PC-9 (cell line): ENCODE measurements at regions not wholly inside any gene's neighbourhood (a gene's known extent, or its start where the extent isn't known, plus 50 kb on each side); places are given as distances from the start of the nearest gene placed in this dataset.

ENCODE experiments used
- BruUV-seq: library from RNA; stranded (reverse); fragments of 400-500 nt; replicated peaks from 2 replicates; lab custom pipeline; 2021; lab: Mats Ljungman, UMichigan
- CTCF ChIA-PET: fragments of 300-600 bp; sonication (Branson Sonifier 250); formaldehyde crosslinking; loops from one replicate; lab custom pipeline; 2022; ENCODE audit warnings: antibody characterized with exemption; lab: Charles Lee
- POLR2A ChIA-PET: fragments of 300-600 bp; sonication (Branson Sonifier 250); formaldehyde crosslinking; loops from one replicate; lab custom pipeline; 2022; ENCODE audit warnings: antibody characterized with exemption; ENCODE audit not compliant: unreplicated experiment; lab: Charles Lee
- DNase-seq, 2 experiments: peaks; one replicate each; pipeline versions ENCODE4 v3.0.0 to v3.0.0-alpha.2; 2015 to 2022; ENCODE audit warnings: mixed read lengths in 1 of 2
- H2AFZ ChIP-seq: fragments of 200-600 bp; sonication (generic); 2 replicates; pipeline ENCODE4 v1.8.1; 2017; ENCODE audit warnings: antibody characterized with exemption
- H3F3A ChIP-seq: fragments of 200-600 bp; sonication (generic); 2 replicates; pipeline ENCODE4 v1.8.1; 2017; ENCODE audit warnings: antibody characterized with exemption, mild to moderate bottlenecking, low read depth; ENCODE audit not compliant: insufficient read depth
- H3K27ac ChIP-seq: fragments of 200-600 bp; sonication (generic); 2 replicates; pipeline ENCODE4 v1.6.1; 2016; ENCODE audit warnings: mixed run types
- H3K27me3 ChIP-seq: fragments of 200-600 bp; sonication (generic); 2 replicates; pipeline ENCODE4 v1.6.1; 2016; ENCODE audit warnings: low read depth, mixed run types; ENCODE audit not compliant: insufficient read depth
- H3K36me3 ChIP-seq: fragments of 200-600 bp; sonication (generic); 2 replicates; pipeline ENCODE4 v1.6.1; 2016; ENCODE audit warnings: low read depth, mixed run types
- H3K4me1 ChIP-seq: fragments of 200-600 bp; sonication (generic); replicated peaks from 2 replicates; pipeline ENCODE4 v1.6.1; 2016; ENCODE audit warnings: mixed run types; ENCODE audit not compliant: insufficient read depth
- H3K4me2 ChIP-seq: fragments of 200-600 bp; sonication (generic); 2 replicates; pipeline ENCODE4 v1.6.1; 2017; ENCODE audit warnings: mixed run types
- H3K4me3 ChIP-seq: fragments of 200-600 bp; sonication (generic); 2 replicates; pipeline ENCODE4 v1.6.1; 2016; ENCODE audit warnings: mixed run types
- H3K79me2 ChIP-seq: fragments of 200-600 bp; sonication (generic); 2 replicates; pipeline ENCODE4 v1.6.1; 2017; ENCODE audit warnings: low read depth, mixed run types
- H3K9me2 ChIP-seq: fragments of 200-600 bp; sonication (generic); 2 replicates; pipeline ENCODE4 v1.8.1; 2017; ENCODE audit warnings: mild to moderate bottlenecking; ENCODE audit not compliant: insufficient read depth
- H3K9me3 ChIP-seq: fragments of 200-600 bp; sonication (generic); 2 replicates; pipeline ENCODE4 v1.8.1; 2016; ENCODE audit warnings: low read depth; ENCODE audit not compliant: insufficient read depth
- H4K20me1 ChIP-seq: fragments of 200-600 bp; sonication (generic); 2 replicates; pipeline ENCODE4 v1.8.1; 2017; ENCODE audit not compliant: insufficient read depth
- EZH2 ChIP-seq: fragments of 200-600 bp; sonication (generic); IDR thresholded peaks from 2 replicates; pipeline ENCODE4 v1.8.0; 2017; ENCODE audit warnings: antibody characterized with exemption, low read depth
- intact Hi-C: fragments of 100-400 bp; cut with micrococcal nuclease; formaldehyde crosslinking; loops from one replicate; pipeline ENCODE4 v1.10.0; 2022; ENCODE audit not compliant: unreplicated experiment
- TF ChIP-seq, protein P1 (sequence below): fragments of 200-600 bp; sonication (generic); conservative IDR thresholded peaks from 2 replicates; pipeline ENCODE4 v1.6.1; 2017; ENCODE audit warnings: mixed run types, antibody characterized with exemption, mild to moderate bottlenecking, moderate library complexity

DNA sequence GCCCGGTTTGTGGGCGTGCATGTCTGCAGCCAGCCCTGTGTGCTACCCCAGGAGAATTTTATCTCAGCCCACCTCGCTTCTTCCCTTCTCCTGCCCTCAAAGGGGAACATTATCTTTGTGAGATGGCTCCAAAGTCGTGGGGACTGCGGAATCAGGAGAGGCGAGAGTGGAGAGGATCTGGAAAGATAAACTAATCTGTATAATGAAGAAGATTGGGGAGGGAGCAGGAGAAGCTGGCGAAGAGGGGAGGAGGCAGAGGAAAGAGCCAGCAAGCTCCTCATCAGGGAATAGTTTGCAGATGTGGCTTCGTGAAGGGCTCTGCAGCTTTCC is 310.3 kb downstream of the MATN1 start:
- Histone ChIP-seq H3K4me3 (no peak overlapping the region), H3K4me2 (no peak overlapping the region), H3K36me3 (no peaks in the 10 kb centered on the region), H3K9me3 (no peaks in the 10 kb centered on the region), H3K79me2 (no peaks in the 10 kb centered on the region), H4K20me1 (no peaks in the 10 kb centered on the region), H3K27ac (no peak overlapping the region), H3F3A (no peaks in the 10 kb centered on the region), H2AFZ (no peak overlapping the region), H3K9me2 (no peaks in the 10 kb centered on the region), H3K4me1 (no peaks in the 10 kb centered on the region), H3K27me3 (no peaks in the 10 kb centered on the region)
- POLR2A ChIA-PET = no interaction called here
- no TSS peak for BruUV-seq
- intact Hi-C loops = no loop called here
- no peak for DNase-seq
- CTCF ChIA-PET = no interaction called here
- TF ChIP-seq EZH2 = no peak
- TF ChIP-seq, protein P1, sequence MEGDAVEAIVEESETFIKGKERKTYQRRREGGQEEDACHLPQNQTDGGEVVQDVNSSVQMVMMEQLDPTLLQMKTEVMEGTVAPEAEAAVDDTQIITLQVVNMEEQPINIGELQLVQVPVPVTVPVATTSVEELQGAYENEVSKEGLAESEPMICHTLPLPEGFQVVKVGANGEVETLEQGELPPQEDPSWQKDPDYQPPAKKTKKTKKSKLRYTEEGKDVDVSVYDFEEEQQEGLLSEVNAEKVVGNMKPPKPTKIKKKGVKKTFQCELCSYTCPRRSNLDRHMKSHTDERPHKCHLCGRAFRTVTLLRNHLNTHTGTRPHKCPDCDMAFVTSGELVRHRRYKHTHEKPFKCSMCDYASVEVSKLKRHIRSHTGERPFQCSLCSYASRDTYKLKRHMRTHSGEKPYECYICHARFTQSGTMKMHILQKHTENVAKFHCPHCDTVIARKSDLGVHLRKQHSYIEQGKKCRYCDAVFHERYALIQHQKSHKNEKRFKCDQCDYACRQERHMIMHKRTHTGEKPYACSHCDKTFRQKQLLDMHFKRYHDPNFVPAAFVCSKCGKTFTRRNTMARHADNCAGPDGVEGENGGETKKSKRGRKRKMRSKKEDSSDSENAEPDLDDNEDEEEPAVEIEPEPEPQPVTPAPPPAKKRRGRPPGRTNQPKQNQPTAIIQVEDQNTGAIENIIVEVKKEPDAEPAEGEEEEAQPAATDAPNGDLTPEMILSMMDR = no peak

DNA sequence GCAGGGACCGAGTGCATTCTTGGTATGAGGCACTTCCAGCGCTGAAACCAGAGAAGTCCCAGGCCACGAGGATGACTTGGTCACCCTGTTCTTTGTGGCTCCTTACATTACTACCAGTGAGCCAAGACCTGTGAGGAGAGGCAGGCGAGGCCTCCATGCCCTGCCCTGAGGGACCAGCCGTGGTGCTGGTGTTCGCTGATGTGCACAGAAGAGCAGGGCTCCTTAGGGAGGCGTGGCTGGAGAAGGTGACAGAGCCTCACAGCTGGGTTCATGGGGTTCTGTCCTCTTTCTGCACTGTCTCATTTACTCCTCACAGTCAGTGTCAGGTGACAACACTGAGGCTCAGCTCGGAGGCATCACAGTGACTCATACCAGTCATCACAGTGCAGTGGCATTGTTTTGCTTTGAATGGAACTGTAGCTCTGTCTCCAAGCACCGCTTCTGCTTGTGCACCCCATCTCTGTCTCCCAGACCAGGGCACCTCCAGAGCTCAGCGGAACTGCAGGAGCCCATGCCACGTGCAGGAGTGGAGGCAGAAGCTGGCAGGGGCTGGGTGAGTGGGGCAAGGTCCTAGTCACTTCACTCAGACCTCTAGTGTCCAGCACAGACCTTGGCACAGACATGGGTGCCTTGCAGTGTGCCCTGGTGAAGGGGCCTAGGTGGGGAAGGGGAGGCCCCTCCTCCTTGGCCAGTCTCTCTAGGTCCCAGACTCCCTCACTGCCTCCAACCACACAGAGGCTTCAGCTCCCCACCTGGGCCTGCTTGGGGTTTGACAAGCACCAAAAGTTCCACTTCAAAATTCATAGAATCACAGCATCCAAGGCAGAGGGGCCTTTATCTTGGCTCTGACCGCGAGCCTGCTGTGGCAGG is 310.9 kb downstream of the MATN1 start:
- TF ChIP-seq EZH2 = no peak
- TF ChIP-seq, protein P1 = no peak
- BruUV-seq = no TSS peak
- H3K9me3 ChIP-seq = no peaks in the 10 kb centered on the region
- no peak for DNase-seq
- H3K27me3 ChIP-seq = no peaks in the 10 kb centered on the region
- no peaks in the 10 kb centered on the region for H3K36me3 ChIP-seq
- CTCF ChIA-PET = no interaction called here
- POLR2A ChIA-PET = no interaction called here
- H3K4me3 ChIP-seq = no peak overlapping the region
- no peaks in the 10 kb centered on the region for H3F3A ChIP-seq
- no peaks in the 10 kb centered on the region for H3K4me1 ChIP-seq
- H3K79me2 ChIP-seq = no peaks in the 10 kb centered on the region
- no peaks in the 10 kb centered on the region for H3K9me2 ChIP-seq
- no peak overlapping the region for H2AFZ ChIP-seq
- no peak overlapping the region for H3K4me2 ChIP-seq
- intact Hi-C loops = no loop called here
- H3K27ac ChIP-seq = no peak overlapping the region
- H4K20me1 ChIP-seq = no peaks in the 10 kb centered on the region

DNA sequence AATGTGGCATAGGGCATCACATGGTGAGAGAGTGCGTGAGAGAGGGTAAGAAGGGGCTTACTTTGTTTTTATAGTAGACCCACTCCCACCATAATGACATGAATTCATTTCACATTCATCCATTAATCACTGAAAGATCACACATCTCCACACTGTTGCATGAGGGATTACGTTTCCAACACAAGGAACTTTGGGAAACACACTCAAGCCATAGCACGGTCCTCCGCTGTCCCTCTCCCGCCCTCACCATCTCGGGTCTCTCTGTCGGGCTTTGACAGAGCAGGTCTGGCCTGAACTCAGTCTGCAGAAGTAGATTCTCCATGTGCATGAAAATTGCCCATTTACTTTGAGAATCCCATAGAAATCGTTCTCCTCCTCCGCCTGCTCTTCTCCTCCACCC is 312.2 kb downstream of the MATN1 start:
- TF ChIP-seq, protein P1 = no peak
- TF ChIP-seq EZH2 = no peak
- intact Hi-C loops = no loop called here
- Histone ChIP-seq H3K79me2 (no peaks in the 10 kb centered on the region), H3K27me3 (no peaks in the 10 kb centered on the region), H3K9me2 (no peaks in the 10 kb centered on the region), H3K4me1 (no peaks in the 10 kb centered on the region), H3K36me3 (no peaks in the 10 kb centered on the region), H3K4me3 (no peak overlapping the region), H3K4me2 (no peak overlapping the region), H3F3A (no peaks in the 10 kb centered on the region), H4K20me1 (no peaks in the 10 kb centered on the region), H3K9me3 (no peaks in the 10 kb centered on the region), H2AFZ (no peak overlapping the region), H3K27ac (no peak overlapping the region)
- ChIA-PET POLR2A (no interaction called here), CTCF (no interaction called here)
- DNase-seq = no peak
- BruUV-seq = no TSS peak
